ENCODE measurements at regions not wholly inside any gene's neighbourhood (a gene's known extent, or its start where the extent isn't known, plus 50 kb on each side); places are given as distances from the start of the nearest gene placed in this dataset.

DNA sequence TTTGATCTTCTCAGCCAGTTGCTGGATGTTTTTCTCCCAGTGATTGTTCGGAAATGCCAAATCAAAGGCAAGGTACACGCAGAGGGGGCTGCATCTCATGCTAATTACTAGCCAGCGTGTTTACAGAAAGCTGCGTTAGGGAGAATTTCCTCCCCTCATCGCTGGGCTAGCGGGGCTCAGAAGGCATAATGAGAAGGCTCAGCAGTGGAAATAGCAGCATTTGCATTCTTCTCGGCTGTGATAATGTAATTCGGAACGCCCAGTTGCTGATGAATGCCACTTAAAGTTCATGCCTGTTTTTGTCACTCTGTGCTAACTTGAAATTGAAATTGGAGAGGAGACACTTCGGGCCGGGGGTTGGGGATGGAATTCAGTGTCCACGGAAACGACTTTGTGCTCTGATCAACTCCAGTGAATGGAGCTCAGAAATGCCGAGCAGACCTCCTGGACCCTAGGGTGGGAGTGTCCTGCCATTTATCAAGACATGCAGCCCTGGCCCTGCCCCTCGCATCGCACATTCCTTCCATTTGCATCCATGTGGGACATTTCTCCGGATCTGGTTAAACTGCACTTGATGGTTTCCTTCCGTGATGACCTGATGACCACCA lies 313.4 kb upstream of the C1orf174 start:
- Histone ChIP-seq H3K36me3 (ENCODE audit: control insufficient read depth in 2 of 3, insufficient read depth in 3 of 3, low read length in 3 of 3) (no peaks in the 10 kb centered on the region), H3K9me3 (ENCODE audit: control insufficient read depth in 2 of 3, insufficient read depth in 1 of 3, low read length in 3 of 3) (no peaks in the 10 kb centered on the region), H3K4me3 (ENCODE audit: low read length in 3 of 3) (no peak overlapping the region), H3K27ac (ENCODE audit: low read depth in 2 of 2, low read length in 2 of 2) (no peak overlapping the region), H3K9ac (ENCODE audit: low read length in 3 of 3) (no peak overlapping the region), H3K27me3 (ENCODE audit: control insufficient read depth, insufficient read depth, low read length) (no peaks in the 10 kb centered on the region), H3K4me1 (ENCODE audit: control insufficient read depth in 2 of 3, insufficient read depth in 2 of 3, low read depth in 1 of 3, low read length in 3 of 3) (no peaks in the 10 kb centered on the region)
- DNase-seq: peak in 3 of 5 donors; percentile 45 to 59 (median 56)
- intact Hi-C loops (cut with DNase I): no loop called here
- no peak for FAIRE-seq
- TF ChIP-seq, protein P1, sequence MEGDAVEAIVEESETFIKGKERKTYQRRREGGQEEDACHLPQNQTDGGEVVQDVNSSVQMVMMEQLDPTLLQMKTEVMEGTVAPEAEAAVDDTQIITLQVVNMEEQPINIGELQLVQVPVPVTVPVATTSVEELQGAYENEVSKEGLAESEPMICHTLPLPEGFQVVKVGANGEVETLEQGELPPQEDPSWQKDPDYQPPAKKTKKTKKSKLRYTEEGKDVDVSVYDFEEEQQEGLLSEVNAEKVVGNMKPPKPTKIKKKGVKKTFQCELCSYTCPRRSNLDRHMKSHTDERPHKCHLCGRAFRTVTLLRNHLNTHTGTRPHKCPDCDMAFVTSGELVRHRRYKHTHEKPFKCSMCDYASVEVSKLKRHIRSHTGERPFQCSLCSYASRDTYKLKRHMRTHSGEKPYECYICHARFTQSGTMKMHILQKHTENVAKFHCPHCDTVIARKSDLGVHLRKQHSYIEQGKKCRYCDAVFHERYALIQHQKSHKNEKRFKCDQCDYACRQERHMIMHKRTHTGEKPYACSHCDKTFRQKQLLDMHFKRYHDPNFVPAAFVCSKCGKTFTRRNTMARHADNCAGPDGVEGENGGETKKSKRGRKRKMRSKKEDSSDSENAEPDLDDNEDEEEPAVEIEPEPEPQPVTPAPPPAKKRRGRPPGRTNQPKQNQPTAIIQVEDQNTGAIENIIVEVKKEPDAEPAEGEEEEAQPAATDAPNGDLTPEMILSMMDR (IDR thresholded peaks at IDR 0.05; ENCODE audit: borderline replicate concordance, extremely low read depth, insufficient read depth): no peak

DNA sequence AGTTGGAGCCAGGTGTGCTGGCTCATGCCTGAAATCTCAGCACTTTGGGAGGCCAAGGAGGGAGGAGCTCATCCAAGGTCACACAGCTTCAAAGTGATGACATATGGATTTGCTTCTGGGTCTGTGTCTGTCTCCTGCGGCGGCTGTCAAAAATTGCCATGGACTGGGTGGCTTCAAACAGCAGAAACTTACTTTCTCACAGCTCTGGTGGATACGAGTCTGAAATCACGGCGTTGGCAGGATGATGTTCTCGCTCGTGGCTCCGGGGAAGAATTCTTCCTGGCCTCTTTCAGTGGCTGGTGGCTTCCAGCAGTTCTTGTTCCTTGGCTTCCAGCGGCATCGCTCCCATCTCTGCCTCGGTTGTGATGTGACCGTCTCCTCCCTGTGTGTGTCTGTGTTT lies 314.8 kb upstream of the C1orf174 start:
- Histone ChIP-seq H3K27ac (ENCODE audit: low read depth in 2 of 2, low read length in 2 of 2) (no peak overlapping the region), H3K9ac (ENCODE audit: low read length in 3 of 3) (no peak overlapping the region), H3K4me1 (ENCODE audit: control insufficient read depth in 2 of 3, insufficient read depth in 2 of 3, low read depth in 1 of 3, low read length in 3 of 3) (no peaks in the 10 kb centered on the region), H3K27me3 (ENCODE audit: control insufficient read depth, insufficient read depth, low read length) (no peaks in the 10 kb centered on the region), H3K36me3 (ENCODE audit: control insufficient read depth in 2 of 3, insufficient read depth in 3 of 3, low read length in 3 of 3) (no peaks in the 10 kb centered on the region), H3K4me3 (ENCODE audit: low read length in 3 of 3) (no peak overlapping the region), H3K9me3 (ENCODE audit: control insufficient read depth in 2 of 3, insufficient read depth in 1 of 3, low read length in 3 of 3) (no peaks in the 10 kb centered on the region)
- TF ChIP-seq, protein P1 (IDR thresholded peaks at IDR 0.05; ENCODE audit: borderline replicate concordance, extremely low read depth, insufficient read depth): no peak
- DNase-seq (no peak), FAIRE-seq (no peak)
- intact Hi-C loops (cut with DNase I): no loop called here

DNA sequence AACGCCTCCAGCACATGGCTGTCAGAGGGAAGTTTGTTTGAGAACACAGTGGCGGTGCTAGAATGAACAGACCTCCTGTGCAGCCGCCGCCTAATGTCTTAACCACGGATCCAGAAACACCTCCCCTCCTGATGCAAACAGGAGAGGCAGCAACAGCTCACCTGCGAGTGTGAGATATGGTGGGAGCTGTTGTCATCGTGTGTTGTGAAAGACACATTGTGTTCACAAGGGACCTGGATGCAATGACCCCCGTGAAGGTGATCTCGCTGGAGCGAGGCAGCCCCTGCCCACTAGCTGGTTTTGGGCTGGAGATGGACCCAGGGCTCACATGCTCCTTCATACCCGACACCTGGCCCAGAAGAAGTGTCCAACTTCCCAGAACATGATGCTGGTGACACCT lies 315.3 kb upstream of the C1orf174 start:
- Histone ChIP-seq H3K9ac (ENCODE audit: low read length in 3 of 3) (no peak overlapping the region), H3K9me3 (ENCODE audit: control insufficient read depth in 2 of 3, insufficient read depth in 1 of 3, low read length in 3 of 3) (no peaks in the 10 kb centered on the region), H3K27me3 (ENCODE audit: control insufficient read depth, insufficient read depth, low read length) (no peaks in the 10 kb centered on the region), H3K36me3 (ENCODE audit: control insufficient read depth in 2 of 3, insufficient read depth in 3 of 3, low read length in 3 of 3) (no peaks in the 10 kb centered on the region), H3K4me3 (ENCODE audit: low read length in 3 of 3) (no peak overlapping the region), H3K27ac (ENCODE audit: low read depth in 2 of 2, low read length in 2 of 2) (no peak overlapping the region), H3K4me1 (ENCODE audit: control insufficient read depth in 2 of 3, insufficient read depth in 2 of 3, low read depth in 1 of 3, low read length in 3 of 3) (no peaks in the 10 kb centered on the region)
- intact Hi-C loops (cut with DNase I): no loop called here
- FAIRE-seq: no peak
- no peak for DNase-seq
- TF ChIP-seq, protein P1 (IDR thresholded peaks at IDR 0.05; ENCODE audit: borderline replicate concordance, extremely low read depth, insufficient read depth): no peak

DNA sequence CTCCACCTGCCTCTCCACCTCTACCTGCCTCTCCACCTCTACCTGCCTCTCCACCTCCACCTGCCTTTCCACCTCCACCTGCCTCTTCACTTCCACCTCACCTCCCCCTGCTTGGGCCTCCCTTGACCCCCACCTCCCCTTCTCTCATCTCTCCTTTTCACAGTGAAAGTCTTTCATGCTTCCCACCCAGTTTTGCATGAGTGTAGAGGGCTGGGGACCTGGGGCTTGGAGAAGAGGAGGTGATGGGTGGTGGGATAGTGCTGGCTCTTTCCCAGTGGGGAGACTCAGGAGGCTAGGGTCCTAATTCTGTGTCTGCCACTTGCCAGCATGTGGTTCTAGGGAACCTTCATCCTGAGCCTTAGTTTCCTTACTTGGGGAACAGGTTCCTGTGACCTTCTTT lies 316.2 kb upstream of the C1orf174 start:
- Histone ChIP-seq H3K9ac (ENCODE audit: low read length in 3 of 3) (no peak overlapping the region), H3K9me3 (ENCODE audit: control insufficient read depth in 2 of 3, insufficient read depth in 1 of 3, low read length in 3 of 3) (no peaks in the 10 kb centered on the region), H3K27me3 (ENCODE audit: control insufficient read depth, insufficient read depth, low read length) (no peaks in the 10 kb centered on the region), H3K27ac (ENCODE audit: low read depth in 2 of 2, low read length in 2 of 2) (no peak overlapping the region), H3K4me1 (ENCODE audit: control insufficient read depth in 2 of 3, insufficient read depth in 2 of 3, low read depth in 1 of 3, low read length in 3 of 3) (no peaks in the 10 kb centered on the region), H3K4me3 (ENCODE audit: low read length in 3 of 3) (no peak overlapping the region), H3K36me3 (ENCODE audit: control insufficient read depth in 2 of 3, insufficient read depth in 3 of 3, low read length in 3 of 3) (no peaks in the 10 kb centered on the region)
- TF ChIP-seq, protein P1 (IDR thresholded peaks at IDR 0.05; ENCODE audit: borderline replicate concordance, extremely low read depth, insufficient read depth): no peak
- no peak for DNase-seq
- FAIRE-seq: no peak
- intact Hi-C loops (cut with DNase I): no loop called here

All from kidney (tissue), 13 donors.